Activated naive CD4-positive, alpha-beta T cell treated with Interleukin-2 at 50 U/mL for 16 hours (primary cell): ENCODE measurements at regions not wholly inside any gene's neighbourhood (a gene's known extent, or its start where the extent isn't known, plus 50 kb on each side); places are given as distances from the start of the nearest gene placed in this dataset.
"Not testable (repeated sequence)": the region's sequence is repeated elsewhere in the genome, so short reads cannot be mapped to it uniquely, and the experiment has no call there.

Source experiments
- DNase-seq: peaks from one replicate; pipeline ENCODE4 v3.0.0-alpha.2; 2020

- DNase-seq: no peak
Measured at GRCh38 chr20:51305316-51306052, 237.0 kb downstream of the NFATC2 start.

- DNase-seq: no peak
Measured at GRCh38 chr20:51303731-51304670, 238.5 kb downstream of the NFATC2 start.

GRCh38 chr20:51301026-51301425 lies 241.5 kb downstream of the NFATC2 start:
- DNase-seq: no peak

- no peak for DNase-seq
Measured at GRCh38 chr20:51300104-51300503, 242.4 kb downstream of the NFATC2 start.

- no peak for DNase-seq
Measured at GRCh38 chr20:51299413-51299812, 243.1 kb downstream of the NFATC2 start.

- no peak for DNase-seq
Measured at GRCh38 chr20:51298141-51298749, 244.3 kb downstream of the NFATC2 start.

- DNase-seq: no peak
Measured at GRCh38 chr20:51287628-51288413, 254.7 kb downstream of the NFATC2 start.

- no peak for DNase-seq
Measured at GRCh38 chr20:51286758-51287157, 255.8 kb downstream of the NFATC2 start.

- no peak for DNase-seq
Measured at GRCh38 chr20:51285684-51286083, 256.8 kb downstream of the NFATC2 start.

- no peak for DNase-seq
Measured at GRCh38 chr20:51284871-51285270, 257.6 kb downstream of the NFATC2 start.

GRCh38 chr20:51284176-51284575 lies 258.3 kb downstream of the NFATC2 start:
- no peak for DNase-seq

- DNase-seq: no peak
Measured at GRCh38 chr20:51281521-51281920, 258.6 kb upstream of the KCNG1 start.

GRCh38 chr20:51280047-51280446 lies 257.1 kb upstream of the KCNG1 start:
- no peak for DNase-seq

GRCh38 chr20:51277961-51278360 lies 255.1 kb upstream of the KCNG1 start:
- no peak for DNase-seq

- no peak for DNase-seq
Measured at GRCh38 chr20:51276296-51276695, 253.4 kb upstream of the KCNG1 start.

GRCh38 chr20:51275826-51276225 lies 252.9 kb upstream of the KCNG1 start:
- DNase-seq: no peak

- no peak for DNase-seq
Measured at GRCh38 chr20:51275181-51275580, 252.3 kb upstream of the KCNG1 start.

- no peak for DNase-seq
Measured at GRCh38 chr20:51272401-51272800, 249.5 kb upstream of the KCNG1 start.

- DNase-seq: no peak
Measured at GRCh38 chr20:51271931-51272330, 249.0 kb upstream of the KCNG1 start.

GRCh38 chr20:51271289-51271688 lies 248.4 kb upstream of the KCNG1 start:
- not testable (repeated sequence) for DNase-seq

GRCh38 chr20:51269671-51270070 lies 246.8 kb upstream of the KCNG1 start:
- DNase-seq: no peak

GRCh38 chr20:51267679-51268078 lies 244.8 kb upstream of the KCNG1 start:
- no peak for DNase-seq

- DNase-seq: no peak
Measured at GRCh38 chr20:51266353-51266752, 243.4 kb upstream of the KCNG1 start.
